Right lung (tissue), 2 donors: ENCODE measurements at regions not wholly inside any gene's neighbourhood (a gene's known extent, or its start where the extent isn't known, plus 50 kb on each side); places are given as distances from the start of the nearest gene placed in this dataset.
A peak's percentile ranks its signal among the peaks of the same experiment; 100 is the strongest.
"Not testable (repeated sequence)": the region's sequence is repeated elsewhere in the genome, so short reads cannot be mapped to it uniquely, and the experiment has no call there.

ENCODE experiments used
- DNase-seq, 2 donors: peaks; one replicate each; pipeline ENCODE4 v3.0.0-alpha.2; 2013

GRCh38 chr5:36481454-36482120 is 124.8 kb upstream of the SLC1A3 start:
- no peak for DNase-seq

- no peak for DNase-seq
Measured at GRCh38 chr5:36482812-36483211, 123.6 kb upstream of the SLC1A3 start.

- no peak for DNase-seq
Measured at GRCh38 chr5:36489505-36489904, 116.9 kb upstream of the SLC1A3 start.

GRCh38 chr5:36491856-36492255 is 114.5 kb upstream of the SLC1A3 start:
- no peak for DNase-seq

- no peak for DNase-seq
Measured at GRCh38 chr5:36492984-36493654, 113.3 kb upstream of the SLC1A3 start.

- DNase-seq = no peak
Measured at GRCh38 chr5:36494028-36494427, 112.4 kb upstream of the SLC1A3 start.

GRCh38 chr5:36494841-36495601 is 111.4 kb upstream of the SLC1A3 start:
- DNase-seq = no peak

GRCh38 chr5:36495611-36496010 is 110.8 kb upstream of the SLC1A3 start:
- no peak for DNase-seq

- DNase-seq = no peak
Measured at GRCh38 chr5:36496471-36496870, 109.9 kb upstream of the SLC1A3 start.

GRCh38 chr5:36502608-36503007 is 103.8 kb upstream of the SLC1A3 start:
- DNase-seq = peak in 1 of 2 donors; percentile 11

GRCh38 chr5:36505021-36505420 is 101.4 kb upstream of the SLC1A3 start:
- no peak for DNase-seq

- peak in 1 of 2 donors; percentile 27 for DNase-seq
Measured at GRCh38 chr5:36507332-36507952, 99.0 kb upstream of the SLC1A3 start.

GRCh38 chr5:36508331-36508730 is 98.1 kb upstream of the SLC1A3 start:
- not testable (repeated sequence) for DNase-seq

- not testable (repeated sequence) for DNase-seq
Measured at GRCh38 chr5:36513647-36514046, 92.8 kb upstream of the SLC1A3 start.

GRCh38 chr5:36519881-36520280 is 86.5 kb upstream of the SLC1A3 start:
- no peak for DNase-seq

- DNase-seq = no peak
Measured at GRCh38 chr5:36521219-36521618, 85.2 kb upstream of the SLC1A3 start.

GRCh38 chr5:36521838-36522745 is 84.3 kb upstream of the SLC1A3 start:
- DNase-seq = no peak

- DNase-seq = no peak
Measured at GRCh38 chr5:36522746-36523065, 83.7 kb upstream of the SLC1A3 start.

- DNase-seq = no peak
Measured at GRCh38 chr5:36523450-36523849, 83.0 kb upstream of the SLC1A3 start.

- no peak for DNase-seq
Measured at GRCh38 chr5:36523926-36524325, 82.5 kb upstream of the SLC1A3 start.

GRCh38 chr5:36526537-36526936 is 79.9 kb upstream of the SLC1A3 start:
- no peak for DNase-seq

GRCh38 chr5:36528588-36528987 is 77.8 kb upstream of the SLC1A3 start:
- no peak for DNase-seq
